ENCODE measurements at regions not wholly inside any gene's neighbourhood (a gene's known extent, or its start where the extent isn't known, plus 50 kb on each side); places are given as distances from the start of the nearest gene placed in this dataset.
"Not testable (repeated sequence)": the region's sequence is repeated elsewhere in the genome, so short reads cannot be mapped to it uniquely, and the experiment has no call there.

DNA sequence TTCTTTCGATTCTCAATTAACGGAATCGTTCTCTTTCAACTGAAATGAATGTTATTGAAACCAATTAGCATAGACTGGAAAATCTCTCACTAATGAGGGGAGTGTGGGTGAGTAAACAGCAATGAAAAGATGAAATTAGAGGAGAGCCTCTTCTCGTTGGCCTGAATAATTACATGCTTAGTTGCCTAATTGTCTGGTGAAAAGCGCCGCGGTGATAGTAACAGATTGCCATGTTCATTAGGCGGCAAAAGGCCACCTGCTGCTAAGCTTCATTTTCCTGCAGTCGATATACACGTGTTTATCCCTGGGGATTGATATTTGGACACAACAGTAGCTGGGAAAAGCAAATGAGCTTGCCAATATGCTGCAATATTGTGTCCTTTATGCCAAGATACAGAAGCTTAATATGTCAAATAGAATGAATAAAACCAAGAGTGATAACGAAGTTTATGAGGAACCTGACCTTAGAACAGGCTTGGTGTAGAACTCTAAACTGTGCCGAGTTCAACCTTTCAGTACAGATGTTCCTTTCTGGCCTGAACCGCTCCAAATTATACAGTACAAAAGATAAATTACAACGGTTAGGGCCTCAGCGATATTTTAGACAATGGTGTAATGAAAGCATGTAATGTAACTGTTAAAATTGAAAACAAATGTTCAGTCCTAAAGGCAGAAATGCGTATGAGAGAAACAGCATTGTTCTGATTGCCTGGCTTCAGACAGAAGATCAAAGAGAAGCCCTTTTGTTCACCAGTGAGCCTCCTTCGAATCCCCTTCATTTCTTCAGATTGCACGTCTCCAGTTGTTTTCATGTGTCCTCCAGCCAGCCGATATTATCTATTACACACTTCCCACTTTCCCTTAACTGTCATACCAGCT, 185.2 kb downstream of the SHOX2 start:
- DNase-seq (ENCODE audit: low spot score), result no peak

GRCh38 chr3:157919319-157919887, 186.8 kb downstream of the SHOX2 start:
- DNase-seq (ENCODE audit: low spot score), result no peak

DNA sequence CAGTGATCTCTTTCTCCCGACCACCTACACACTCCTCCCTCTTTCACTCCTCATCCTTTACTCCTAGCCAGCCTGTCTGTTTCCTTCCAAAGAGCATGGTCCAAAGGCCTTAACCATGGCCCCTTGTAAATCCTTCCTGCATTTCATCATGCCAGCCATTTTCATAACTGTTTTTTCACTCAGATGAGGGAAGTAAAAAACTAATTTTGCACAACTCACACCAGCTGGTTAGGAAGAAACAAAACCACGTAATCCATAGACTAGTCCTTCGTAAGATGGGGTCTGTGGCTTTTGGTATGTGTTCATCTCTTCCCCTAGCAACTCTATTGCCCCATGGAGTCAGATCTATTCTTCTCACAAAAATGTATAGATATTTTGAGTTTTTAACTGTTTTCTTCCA, 187.8 kb downstream of the SHOX2 start:
- DNase-seq (ENCODE audit: low spot score), result no peak

- peak; percentile 22 for DNase-seq (ENCODE audit: low spot score)
Observed at GRCh38 chr3:157916672-157917071, 189.5 kb downstream of the SHOX2 start.

GRCh38 chr3:157914882-157915281, 191.3 kb downstream of the SHOX2 start:
- no peak for DNase-seq (ENCODE audit: low spot score)

DNA sequence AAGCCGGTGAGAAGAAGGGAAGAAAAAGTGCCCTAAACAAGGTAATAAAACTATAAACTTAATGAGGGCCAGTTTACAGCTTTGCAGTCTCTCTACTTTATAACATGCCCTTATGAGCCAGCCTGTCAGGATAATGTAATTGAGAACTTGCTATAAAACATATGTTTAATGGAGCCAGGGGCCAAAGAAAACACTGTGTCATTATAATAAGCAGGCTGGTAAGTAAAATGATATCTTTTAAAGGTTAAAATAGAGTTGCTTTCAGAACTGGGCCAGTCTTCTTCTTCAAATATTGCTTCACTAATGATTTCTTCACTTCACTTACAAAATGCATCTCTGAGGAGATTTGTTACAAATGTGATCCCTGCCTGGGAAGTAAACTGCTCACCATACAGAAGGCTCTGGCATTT, 192.5 kb downstream of the SHOX2 start:
- no peak for DNase-seq (ENCODE audit: low spot score)

DNA sequence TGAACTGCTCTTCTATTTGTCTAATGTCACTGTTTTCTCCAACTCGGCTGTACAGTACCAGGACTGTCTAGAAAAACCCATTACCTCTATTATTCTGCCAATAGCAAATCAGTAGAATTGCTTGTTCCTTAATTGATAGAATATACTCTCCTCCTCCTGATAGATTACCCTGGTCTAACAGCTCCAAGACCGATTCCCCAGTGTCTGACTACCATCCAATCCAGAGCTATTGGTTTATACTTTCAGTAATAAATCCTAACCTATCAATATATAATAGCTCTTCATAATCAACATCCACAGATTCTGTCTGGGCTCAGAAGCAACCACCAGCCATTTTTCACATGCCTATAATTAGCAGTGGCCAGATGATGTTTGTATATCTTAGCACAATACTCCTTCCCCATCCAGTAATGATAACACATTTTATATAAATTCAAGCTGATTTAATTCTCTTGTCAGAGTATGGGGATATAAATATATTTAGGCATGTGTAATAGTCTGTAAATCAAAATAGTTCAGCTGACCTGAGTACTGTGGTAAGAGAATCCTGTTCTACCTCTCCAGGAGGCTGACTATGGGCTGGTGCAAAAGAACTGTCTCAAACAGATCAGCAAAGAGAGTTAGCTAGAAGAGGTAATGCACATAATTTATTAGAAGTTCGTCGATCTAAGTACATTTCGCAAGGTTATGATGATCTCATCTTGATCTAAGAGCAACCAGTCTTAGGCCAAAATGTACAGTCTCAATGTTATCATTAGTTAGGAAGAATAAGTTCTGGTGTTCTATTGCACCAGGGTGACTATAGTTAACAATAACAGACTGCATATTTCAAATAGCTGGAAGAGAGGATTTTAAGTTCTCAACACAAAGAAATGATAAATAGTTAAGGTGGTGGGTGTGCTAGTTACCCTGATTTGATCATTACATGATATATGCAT, 193.4 kb downstream of the SHOX2 start:
- DNase-seq (ENCODE audit: low spot score), result no peak

GRCh38 chr3:157906627-157907026, 199.6 kb downstream of the SHOX2 start:
- DNase-seq (ENCODE audit: low spot score), result peak; percentile 74

GRCh38 chr3:157905885-157906284, 200.3 kb downstream of the SHOX2 start:
- no peak for DNase-seq (ENCODE audit: low spot score)

DNA sequence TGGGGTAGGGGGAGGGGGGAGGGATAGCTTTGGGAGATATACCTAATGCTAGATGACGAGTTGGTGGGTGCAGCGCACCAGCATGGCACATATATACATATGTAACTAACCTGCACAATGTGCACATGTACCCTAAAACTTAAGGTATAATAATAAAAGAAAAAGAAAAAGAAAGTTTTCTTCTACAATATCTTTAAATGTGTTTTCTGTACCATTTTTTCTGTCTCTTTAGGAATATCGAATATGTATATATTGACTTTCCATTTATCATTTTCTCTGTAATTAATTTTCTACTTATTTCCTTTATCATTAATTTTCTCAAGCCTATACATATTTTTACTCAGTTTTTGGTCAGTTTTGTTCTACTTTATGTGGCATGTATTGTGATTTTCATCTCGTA, 203.5 kb downstream of the SHOX2 start:
- not testable (repeated sequence) for DNase-seq (ENCODE audit: low spot score)

- no peak for DNase-seq (ENCODE audit: low spot score)
Observed at GRCh38 chr3:157888040-157888439, 218.2 kb downstream of the SHOX2 start.

- DNase-seq (ENCODE audit: low spot score), result no peak
Observed at GRCh38 chr3:157876556-157876955, 229.7 kb downstream of the SHOX2 start.

DNA sequence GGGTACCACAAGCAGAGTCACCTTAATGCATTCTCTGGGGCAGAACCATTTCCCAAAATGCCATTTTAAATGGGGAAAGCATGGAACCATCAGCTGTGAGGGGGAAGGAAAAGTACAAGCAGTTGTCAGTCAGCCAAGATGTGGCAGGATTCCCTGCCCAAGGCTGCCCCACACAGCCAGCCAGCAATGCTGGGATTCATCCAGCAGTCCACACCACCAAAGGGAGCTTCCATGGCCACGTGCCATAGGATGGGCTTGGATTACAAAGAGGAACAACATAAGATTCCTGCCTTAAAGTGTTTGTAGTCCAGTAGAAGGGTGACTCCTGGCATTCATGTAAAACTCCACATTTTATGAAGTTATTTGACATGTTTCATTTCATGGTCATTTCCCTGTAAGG, 233.3 kb downstream of the SHOX2 start:
- peak; percentile 17 for DNase-seq (ENCODE audit: low spot score)

- DNase-seq (ENCODE audit: low spot score), result no peak
Observed at GRCh38 chr3:157871838-157872460, 234.3 kb downstream of the SHOX2 start.

DNA sequence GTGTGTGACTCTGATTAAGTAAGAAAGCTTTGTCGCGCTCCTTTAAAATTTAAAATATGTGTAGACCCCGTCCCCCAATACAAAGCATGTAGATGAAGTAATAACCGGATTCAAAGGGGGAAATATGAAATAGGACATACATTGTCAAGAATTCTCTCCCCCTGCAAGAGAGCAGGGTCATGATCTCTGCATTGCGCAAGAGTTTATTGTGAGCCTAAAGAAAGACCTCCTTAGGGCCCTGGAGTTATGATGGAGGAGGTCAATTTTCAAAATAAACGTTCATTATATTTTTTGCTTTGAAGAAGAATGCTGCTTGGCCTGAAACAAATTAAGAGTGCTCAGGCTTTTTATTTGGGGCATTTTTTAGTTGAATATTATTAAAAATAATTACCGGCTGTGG, 235.0 kb downstream of the SHOX2 start:
- no peak for DNase-seq (ENCODE audit: low spot score)

GRCh38 chr3:157868946-157869345, 237.3 kb downstream of the SHOX2 start:
- DNase-seq (ENCODE audit: low spot score), result no peak

GRCh38 chr3:157868196-157868595, 238.0 kb downstream of the SHOX2 start:
- DNase-seq (ENCODE audit: low spot score), result peak; percentile 81

GRCh38 chr3:157865352-157866000, 240.7 kb downstream of the SHOX2 start:
- DNase-seq (ENCODE audit: low spot score), result no peak

DNA sequence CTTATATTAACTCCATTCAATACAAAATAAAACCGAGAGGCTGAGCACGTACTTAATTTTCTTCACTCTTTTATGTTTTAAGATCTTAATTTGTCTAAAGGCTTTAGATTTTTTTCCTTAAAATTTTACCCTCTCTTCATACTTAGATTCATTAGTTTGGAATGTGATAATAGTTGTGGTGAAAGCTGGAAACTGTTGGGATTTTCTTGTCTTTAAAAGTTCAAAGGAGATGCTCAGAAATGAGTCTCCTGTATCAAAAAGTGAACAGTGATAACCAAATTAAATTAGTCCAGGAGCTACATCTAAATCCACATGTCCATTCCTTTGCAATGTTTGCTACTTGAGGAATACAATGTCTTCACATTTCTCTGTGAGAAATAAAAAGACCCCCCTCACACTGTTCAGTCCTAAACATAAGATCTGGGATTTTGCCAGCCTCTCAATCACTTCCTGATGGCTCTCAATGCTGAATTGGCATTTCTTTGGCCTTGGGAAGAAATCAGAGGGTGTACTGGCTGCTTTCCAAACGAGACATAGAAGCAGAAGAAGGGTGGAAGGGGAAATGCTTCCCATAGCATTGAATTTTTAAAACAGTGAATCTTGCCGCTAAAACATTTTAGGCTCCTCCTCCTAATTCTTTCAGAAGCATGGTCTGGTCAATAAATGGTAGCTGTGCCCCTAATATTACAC, 245.0 kb downstream of the SHOX2 start:
- peak; percentile 20 for DNase-seq (ENCODE audit: low spot score)

DNA sequence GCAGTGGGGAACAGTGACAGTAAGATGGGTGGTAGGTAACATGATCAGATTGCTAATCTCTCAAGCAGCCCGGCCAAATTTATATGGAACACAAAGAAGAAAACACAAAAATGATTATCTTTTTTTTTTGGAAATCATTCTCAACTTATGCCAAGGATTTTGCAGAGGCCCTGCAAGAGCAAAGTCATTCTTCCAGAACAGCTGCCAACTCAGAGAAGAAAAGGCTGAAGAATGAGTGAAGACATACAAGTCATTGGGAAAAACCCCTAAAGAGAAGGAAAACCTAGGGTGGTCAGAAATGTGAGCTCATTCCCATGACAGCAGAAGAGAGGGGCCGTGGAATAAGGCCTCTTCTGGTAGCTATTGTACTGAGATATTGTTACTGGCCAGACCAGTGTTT, 246.7 kb downstream of the SHOX2 start:
- no peak for DNase-seq (ENCODE audit: low spot score)

GRCh38 chr3:157858821-157859220, 247.4 kb downstream of the SHOX2 start:
- DNase-seq (ENCODE audit: low spot score), result no peak
